IMR-90 (cell line): ENCODE measurements at regions not wholly inside any gene's neighbourhood (a gene's known extent, or its start where the extent isn't known, plus 50 kb on each side); places are given as distances from the start of the nearest gene placed in this dataset.

Experiments used
- ATAC-seq: fragments of 200-7000 bp; cut with Tn5 transposase; 2 replicates; pipeline ENCODE4 v1.9.1; 2020; ENCODE audit warnings: low read depth, mild to moderate bottlenecking, moderate library complexity
- BruUV-seq: library from RNA; stranded (reverse); fragments of 400-500 nt; replicated peaks from 2 replicates; lab custom pipeline; 2021; lab: Mats Ljungman, UMichigan
- CTCF ChIA-PET: fragments of 300-600 bp; formaldehyde crosslinking; extraction: SDS; loops from one replicate; lab custom pipeline; 2021; ENCODE audit warnings: antibody characterized with exemption; lab: Yijun Ruan, JAX
- POLR2A ChIA-PET: fragments of 300-600 bp; sonication (Branson Sonifier 250); formaldehyde crosslinking; loops from one replicate; lab custom pipeline; 2022; ENCODE audit warnings: antibody characterized with exemption; ENCODE audit not compliant: unreplicated experiment; lab: Charles Lee
- DNase-seq: peaks from one replicate; pipeline ENCODE4 v3.0.0; 2013
- H2AFZ ChIP-seq: replicated peaks from 2 replicates; pipeline ENCODE3; 2013; ENCODE audit warnings: low read length, mild to moderate bottlenecking; ENCODE audit not compliant: poor library complexity
- H2AK5ac ChIP-seq: 2 replicates; pipeline ENCODE4 v1.6.1; 2013; ENCODE audit warnings: low read depth, low read length, inconsistent platforms
- H2AK9ac ChIP-seq: replicated peaks from 2 replicates; pipeline ENCODE3; 2013; ENCODE audit warnings: mild to moderate bottlenecking, low read depth, low read length, moderate library complexity; ENCODE audit not compliant: poor library complexity
- H2BK120ac ChIP-seq: 2 replicates; pipeline ENCODE4 v1.6.1; 2013; ENCODE audit warnings: low read depth, low read length, inconsistent platforms
- H2BK15ac ChIP-seq: 3 replicates; pipeline ENCODE4 v1.6.1; 2013; ENCODE audit warnings: low read depth, low read length, inconsistent platforms
- H2BK20ac ChIP-seq: 2 replicates; pipeline ENCODE4 v1.6.1; 2013; ENCODE audit warnings: low read depth, mild to moderate bottlenecking, inconsistent platforms, low read length, moderate library complexity
- H2BK5ac ChIP-seq: 2 replicates; pipeline ENCODE4 v1.6.1; 2013; ENCODE audit warnings: mild to moderate bottlenecking, low read depth, low read length, inconsistent platforms; ENCODE audit not compliant: poor library complexity, severe bottlenecking
- H3K14ac ChIP-seq: replicated peaks from 2 replicates; pipeline ENCODE4 v1.6.1; 2013; ENCODE audit warnings: low read depth, low read length, inconsistent platforms
- H3K18ac ChIP-seq: 2 replicates; pipeline ENCODE4 v1.6.1; 2013; ENCODE audit warnings: low read depth, low read length, control low read depth
- H3K23ac ChIP-seq: 2 replicates; pipeline ENCODE4 v1.6.1; 2013; ENCODE audit warnings: low read depth, low read length, inconsistent platforms
- H3K27ac ChIP-seq: 2 replicates; pipeline ENCODE4 v1.5.1; 2013; ENCODE audit warnings: mild to moderate bottlenecking, control low read depth, low read length; ENCODE audit not compliant: insufficient read depth
- H3K27me3 ChIP-seq: 2 replicates; pipeline ENCODE4 v1.6.1; 2013; ENCODE audit warnings: low read length; ENCODE audit not compliant: control insufficient read depth, insufficient read depth
- H3K36me3 ChIP-seq: 2 replicates; pipeline ENCODE4 v1.6.1; 2013; ENCODE audit warnings: low read length, mixed read lengths; ENCODE audit not compliant: control insufficient read depth, insufficient read depth
- H3K4ac ChIP-seq: 2 replicates; pipeline ENCODE4 v1.6.1; 2013; ENCODE audit warnings: low read depth, low read length, inconsistent platforms
- H3K4me1 ChIP-seq: 2 replicates; pipeline ENCODE4 v1.6.1; 2013; ENCODE audit warnings: low read length, mixed read lengths; ENCODE audit not compliant: control insufficient read depth, insufficient read depth
- H3K4me2 ChIP-seq: 2 replicates; pipeline ENCODE4 v1.6.1; 2013; ENCODE audit warnings: low read depth, mild to moderate bottlenecking, control low read depth, low read length, moderate library complexity
- H3K4me3 ChIP-seq: 2 replicates; pipeline ENCODE4 v1.5.1; 2013; ENCODE audit warnings: low read depth, mild to moderate bottlenecking, control low read depth, low read length, moderate library complexity; ENCODE audit not compliant: insufficient read depth
- H3K56ac ChIP-seq: 2 replicates; pipeline ENCODE4 v1.6.1; 2013; ENCODE audit warnings: low read length, inconsistent platforms; ENCODE audit not compliant: insufficient read depth; ENCODE audit errors: extremely low read depth
- H3K79me1 ChIP-seq, 2 experiments: 2 replicates each; pipeline ENCODE4 v1.6.1; 2013; ENCODE audit warnings: low read length in 2 of 2, inconsistent platforms in 1 of 2, low read depth in 1 of 2
- H3K9ac ChIP-seq: 2 replicates; pipeline ENCODE4 v1.6.1; 2013; ENCODE audit warnings: low read depth, low read length, control low read depth
- H3K9me1 ChIP-seq: 2 replicates; pipeline ENCODE4 v1.6.1; 2013; ENCODE audit warnings: low read length, inconsistent platforms; ENCODE audit not compliant: insufficient read depth
- H3K9me3 ChIP-seq: 2 replicates; pipeline ENCODE4 v1.6.1; 2013; ENCODE audit warnings: low read length; ENCODE audit not compliant: control insufficient read depth, insufficient read depth
- H4K20me1 ChIP-seq: 2 replicates; pipeline ENCODE4 v1.6.1; 2013; ENCODE audit warnings: low read length, inconsistent platforms; ENCODE audit not compliant: insufficient read depth
- H4K5ac ChIP-seq: 2 replicates; pipeline ENCODE4 v1.6.1; 2013; ENCODE audit warnings: mild to moderate bottlenecking, low read depth, low read length, control low read depth
- H4K8ac ChIP-seq, 2 experiments: 2 replicates each; pipeline ENCODE4 v1.6.1; 2013; ENCODE audit warnings: low read depth in 2 of 2, low read length in 2 of 2, control low read depth in 1 of 2, inconsistent platforms in 1 of 2
- H4K91ac ChIP-seq: 2 replicates; pipeline ENCODE4 v1.6.1; 2013; ENCODE audit warnings: low read depth, low read length, inconsistent platforms; ENCODE audit not compliant: insufficient read depth
- BHLHE40 ChIP-seq: fragments of 150-350 bp; IDR thresholded peaks from 2 replicates; pipeline ENCODE4 v1.6.1; 2016; ENCODE audit warnings: mild to moderate bottlenecking, low read depth, low read length
- CHD1 ChIP-seq: IDR thresholded peaks from 2 replicates; pipeline ENCODE4 v1.6.1; 2012; ENCODE audit warnings: low read depth, low read length, improper control_type of control experiment
- MAZ ChIP-seq: IDR thresholded peaks from 2 replicates; pipeline ENCODE4 v1.6.1; 2012; ENCODE audit warnings: low read depth, mild to moderate bottlenecking, low read length, improper control_type of control experiment, moderate library complexity, borderline replicate concordance
- MXI1 ChIP-seq: IDR thresholded peaks from 2 replicates; pipeline ENCODE4 v1.6.1; 2012; ENCODE audit warnings: low read depth, mild to moderate bottlenecking, low read length, moderate library complexity, borderline replicate concordance
- POLR2A ChIP-seq: IDR thresholded peaks from 2 replicates; pipeline ENCODE4 v1.6.1; 2012; ENCODE audit warnings: mild to moderate bottlenecking, low read depth, low read length
- RFX5 ChIP-seq: IDR thresholded peaks from 2 replicates; pipeline ENCODE4 v1.8.0; 2012; ENCODE audit warnings: low read depth, mild to moderate bottlenecking, low read length, moderate library complexity
- WGBS, 2 experiments: methylation state at CpG; one replicate each; pipeline versions ENCODE4 v1.1.5 to v1.1.7; 2013; ENCODE audit warnings: missing lambda C conversion rate in 2 of 2; ENCODE audit not compliant: insufficient read length in 1 of 2; ENCODE audit errors: extremely low coverage in 2 of 2; 5-methylcytosine and 5-hydroxymethylcytosine counted together
- dilution Hi-C: fragments of 300-500 bp; cut with HindIII; formaldehyde crosslinking; loops from one replicate; pipeline ENCODE4 v1.14.3; 2018; ENCODE audit warnings: low sequenced_read_pairs; ENCODE audit not compliant: unreplicated experiment
- in situ Hi-C: fragments of 300-500 bp; cut with MboI; formaldehyde crosslinking; loops from 3 replicates; pipeline ENCODE4 v1.14.3; 2019; ENCODE audit warnings: low sequenced_read_pairs, inconsistent platforms, mixed read lengths
- intact Hi-C: fragments of 100-400 bp; cut with micrococcal nuclease; formaldehyde crosslinking; loops from 2 replicates; pipeline ENCODE4 v1.10.0; 2022
- TF ChIP-seq, protein P1 (sequence below): fragments of 150-350 bp; IDR thresholded peaks from 2 replicates; pipeline ENCODE4 v1.6.1; 2016; ENCODE audit warnings: low read depth, mild to moderate bottlenecking, low read length, moderate library complexity, borderline replicate concordance

DNA sequence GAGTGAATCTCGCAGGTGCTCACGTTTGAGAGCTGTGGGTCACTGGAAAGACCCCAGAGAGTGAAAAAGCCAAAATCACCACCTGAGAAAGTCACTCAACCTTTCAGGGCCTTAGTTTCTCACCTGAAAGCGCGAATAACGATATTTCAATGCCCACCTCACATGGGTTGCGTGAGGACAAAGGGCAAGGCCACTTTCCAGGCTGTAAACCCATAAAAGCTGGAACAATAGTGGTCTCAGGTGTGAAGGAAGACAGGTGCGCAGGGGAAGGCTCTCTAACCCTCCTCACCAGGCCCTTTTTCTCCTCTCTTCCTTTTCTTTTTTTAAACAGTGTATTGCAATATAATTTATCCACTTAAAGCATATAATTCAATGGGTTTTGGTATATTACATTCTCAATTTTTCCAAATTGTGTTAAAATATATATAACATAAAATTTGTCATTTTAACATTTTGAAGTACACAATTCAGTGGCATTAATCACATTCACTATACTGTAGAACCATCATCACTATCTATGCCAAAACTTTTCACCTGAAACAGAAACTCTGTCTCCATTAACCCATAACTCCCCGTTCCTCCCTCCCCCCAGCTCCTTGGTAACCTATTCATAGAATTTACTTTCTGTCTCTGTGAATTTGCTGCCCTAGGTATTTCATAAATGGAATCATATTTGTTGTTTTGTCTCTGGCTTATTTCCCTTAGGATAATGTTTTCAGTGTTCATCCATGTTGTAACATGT, 118.4 kb upstream of the TNR start:
- Histone ChIP-seq H3K9ac (no peak overlapping the region), H3K4me3 (no peak overlapping the region), H3K9me1 (no peaks in the 10 kb centered on the region), H3K9me3 (no peaks in the 10 kb centered on the region), H2BK5ac (no peak overlapping the region), H2AFZ (no peak overlapping the region), H2BK20ac (no peak overlapping the region), H3K4me1 (no peaks in the 10 kb centered on the region), H3K14ac (no peak overlapping the region), H3K36me3 (no peaks in the 10 kb centered on the region), H3K4ac (no peak overlapping the region), H3K4me2 (no peak overlapping the region), H2BK15ac (no peak overlapping the region), H2AK5ac (no peak overlapping the region), H3K23ac (no peak overlapping the region), H4K5ac (no peak overlapping the region), H2BK120ac (no peak overlapping the region), H3K79me1 (no peaks in the 10 kb centered on the region), H3K18ac (no peak overlapping the region), H2AK9ac (no peak overlapping the region), H4K8ac (no peak overlapping the region), H3K27me3 (peaks cover 12% of the 10 kb centered on the region), H3K56ac (no peak overlapping the region), H4K91ac (no peak overlapping the region), H3K27ac (no peak overlapping the region), H4K20me1 (no peaks in the 10 kb centered on the region)
- TF ChIP-seq MXI1 (no peak), MAZ (no peak), CHD1 (no peak), BHLHE40 (no peak), POLR2A (no peak), RFX5 (no peak)
- TF ChIP-seq, protein P1, sequence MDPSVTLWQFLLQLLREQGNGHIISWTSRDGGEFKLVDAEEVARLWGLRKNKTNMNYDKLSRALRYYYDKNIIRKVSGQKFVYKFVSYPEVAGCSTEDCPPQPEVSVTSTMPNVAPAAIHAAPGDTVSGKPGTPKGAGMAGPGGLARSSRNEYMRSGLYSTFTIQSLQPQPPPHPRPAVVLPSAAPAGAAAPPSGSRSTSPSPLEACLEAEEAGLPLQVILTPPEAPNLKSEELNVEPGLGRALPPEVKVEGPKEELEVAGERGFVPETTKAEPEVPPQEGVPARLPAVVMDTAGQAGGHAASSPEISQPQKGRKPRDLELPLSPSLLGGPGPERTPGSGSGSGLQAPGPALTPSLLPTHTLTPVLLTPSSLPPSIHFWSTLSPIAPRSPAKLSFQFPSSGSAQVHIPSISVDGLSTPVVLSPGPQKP = no peak
- POLR2A ChIA-PET = no interaction called here
- no CpG with 5 or more reads among the region's 8 CpGs for WGBS, 2 experiments
- intact Hi-C loops = no loop called here
- CTCF ChIA-PET = no interaction called here
- ATAC-seq = no peak
- in situ Hi-C loops = no loop called here
- BruUV-seq = no TSS peak
- DNase-seq = no peak
- dilution Hi-C loops = no loop called here
